EH (cell line): ENCODE measurements at regions not wholly inside any gene's neighbourhood (a gene's known extent, or its start where the extent isn't known, plus 50 kb on each side); places are given as distances from the start of the nearest gene placed in this dataset.

Experiments
- DNase-seq: peaks from one replicate; pipeline ENCODE4 v3.0.0-alpha.2; 2015; ENCODE audit warnings: low read depth

DNA sequence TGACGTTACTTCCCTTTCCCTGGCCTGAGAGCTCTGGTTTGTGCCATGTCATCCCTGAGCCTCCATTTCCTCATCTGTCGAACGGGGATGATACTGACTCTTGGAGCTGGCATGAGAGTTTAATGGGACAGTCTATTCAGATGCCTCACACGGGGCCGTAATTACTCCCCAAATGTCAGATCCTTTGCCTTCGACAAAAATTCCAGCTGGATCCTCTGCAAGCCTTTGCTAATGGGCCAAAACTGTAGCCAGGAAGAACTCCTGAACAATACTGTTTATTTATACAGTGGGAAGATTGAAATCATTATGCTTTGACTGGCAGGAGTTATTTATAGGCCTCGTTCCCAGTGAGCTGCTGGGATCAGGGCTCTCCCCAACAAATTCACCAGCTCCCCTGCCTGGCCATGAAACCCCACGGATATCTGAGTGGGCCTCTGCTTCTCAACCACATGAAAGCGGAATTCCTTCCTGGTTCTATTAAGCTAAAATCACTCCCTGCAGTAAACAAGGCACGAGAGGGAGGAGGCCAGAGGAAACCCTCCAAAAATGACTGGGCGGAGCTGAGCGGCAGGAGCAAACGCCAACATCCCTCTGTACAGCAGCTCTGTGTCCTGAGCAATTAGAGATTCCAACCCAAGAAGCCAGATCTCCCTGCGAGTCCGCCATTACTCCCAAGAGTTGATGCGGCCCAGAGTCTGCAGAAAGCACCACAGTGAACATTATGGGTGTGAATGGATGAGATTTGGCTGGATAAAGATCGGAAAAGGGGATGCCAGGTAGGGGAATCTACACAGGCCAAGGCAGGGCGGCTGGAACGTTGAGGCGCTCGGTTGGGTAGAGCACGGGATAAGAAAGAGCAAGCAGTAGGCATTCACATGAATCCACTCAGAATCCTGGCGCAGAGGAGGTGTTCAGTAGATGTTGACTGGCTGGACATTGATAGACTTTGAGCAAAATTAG lies 326.1 kb downstream of the BCL11B start:
- DNase-seq: no peak

DNA sequence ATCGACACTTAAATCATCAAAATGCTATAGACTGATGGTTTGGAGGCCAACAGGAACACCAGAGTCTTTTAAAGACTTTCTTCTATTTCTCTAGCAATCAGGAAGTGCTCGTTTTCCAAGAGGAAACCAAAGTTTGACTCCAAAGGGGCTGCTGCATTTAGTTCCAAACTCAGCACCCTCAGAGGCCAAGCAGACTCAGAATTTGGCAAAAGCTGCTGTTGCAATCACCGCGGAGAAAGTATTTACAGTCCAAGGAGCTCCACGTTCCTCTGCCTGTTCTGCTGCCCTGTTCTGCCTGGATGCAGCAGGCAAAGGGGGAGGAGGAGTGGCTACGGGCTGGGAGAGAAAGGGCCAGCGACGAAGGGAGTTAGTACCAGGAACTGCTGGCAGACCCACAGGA lies 325.1 kb downstream of the BCL11B start:
- DNase-seq: no peak

DNA sequence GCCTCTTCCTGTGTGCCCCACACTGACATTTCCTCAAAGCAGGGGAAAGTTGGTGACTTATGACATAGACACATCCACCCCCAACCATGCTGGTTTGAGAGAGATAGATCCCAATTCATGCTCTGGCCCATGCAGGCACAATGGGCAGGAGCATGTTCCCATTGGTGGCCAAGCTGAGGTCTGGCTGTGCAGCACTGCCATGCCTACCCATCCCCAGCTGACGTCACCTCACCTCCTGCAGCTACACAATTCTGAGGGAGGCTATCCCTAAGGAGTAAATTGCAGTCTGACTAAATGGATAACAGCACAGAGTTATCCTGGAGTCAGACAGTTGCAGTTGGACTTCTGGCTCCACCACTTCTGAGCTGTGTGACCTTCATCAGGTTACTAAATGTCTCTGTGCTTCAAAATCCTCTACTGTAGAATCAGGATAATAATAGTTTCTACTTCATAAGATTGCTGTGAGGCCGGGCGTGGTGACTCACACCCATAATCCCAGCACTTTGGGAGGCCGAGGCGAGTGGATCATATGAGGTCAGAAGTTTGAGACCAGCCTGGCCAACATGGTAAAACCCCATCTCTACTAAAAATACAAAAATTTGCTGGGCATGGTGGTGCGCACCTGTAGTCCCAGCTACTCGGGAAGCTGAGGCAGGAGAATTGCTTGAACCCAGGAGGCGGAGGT lies 323.9 kb downstream of the BCL11B start:
- DNase-seq: no peak

DNA sequence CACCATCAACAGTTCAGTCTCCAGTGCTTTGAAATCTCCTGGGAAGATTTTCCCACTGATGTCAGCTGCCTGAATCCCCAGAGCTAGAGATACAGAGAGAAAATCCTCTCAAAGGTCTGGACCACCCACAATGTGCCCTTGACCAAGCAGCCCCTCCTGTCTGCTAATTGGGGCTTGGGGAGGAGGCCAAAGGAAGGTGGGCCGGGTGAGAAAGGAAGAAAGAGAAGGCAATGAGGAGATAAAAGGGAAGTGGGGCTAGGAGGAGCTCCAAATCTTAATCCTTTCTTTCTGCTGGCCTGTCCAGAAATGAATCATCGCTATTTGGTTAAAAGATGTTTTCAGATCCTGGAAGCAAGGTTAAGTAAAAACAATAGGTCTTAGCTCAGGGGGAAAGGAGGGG lies 322.9 kb downstream of the BCL11B start:
- no peak for DNase-seq

DNA sequence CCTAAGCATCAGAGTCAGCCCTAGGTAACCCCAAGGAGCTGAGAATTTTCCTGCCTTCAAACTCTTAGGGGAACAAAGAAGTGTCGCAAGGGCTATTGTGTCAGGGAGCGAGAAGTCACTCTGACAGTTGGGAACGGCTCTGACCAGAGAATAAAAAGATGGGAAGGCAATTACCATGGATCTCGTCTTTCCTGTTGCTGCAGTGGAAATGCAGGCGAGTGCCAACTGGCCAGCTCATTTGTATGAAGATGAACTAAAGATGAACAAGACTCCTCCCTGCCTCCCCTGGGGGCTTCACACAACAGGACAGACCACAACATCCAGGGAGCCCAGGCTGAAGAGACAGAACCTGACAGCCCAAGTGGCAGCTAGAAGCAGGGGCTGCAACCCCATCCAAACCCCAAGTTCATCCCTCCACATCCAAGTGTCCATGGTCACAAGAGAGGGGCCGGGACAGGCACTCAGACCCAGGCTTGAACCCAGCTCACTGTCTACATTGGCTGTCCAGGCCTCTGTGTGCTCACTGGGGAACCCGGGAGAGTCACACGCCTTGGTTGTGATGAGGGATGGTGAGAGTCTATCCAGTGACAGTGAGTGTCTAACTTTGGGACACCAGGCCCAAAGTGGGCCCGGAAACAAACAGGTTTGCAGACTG lies 322.4 kb downstream of the BCL11B start:
- DNase-seq: no peak

DNA sequence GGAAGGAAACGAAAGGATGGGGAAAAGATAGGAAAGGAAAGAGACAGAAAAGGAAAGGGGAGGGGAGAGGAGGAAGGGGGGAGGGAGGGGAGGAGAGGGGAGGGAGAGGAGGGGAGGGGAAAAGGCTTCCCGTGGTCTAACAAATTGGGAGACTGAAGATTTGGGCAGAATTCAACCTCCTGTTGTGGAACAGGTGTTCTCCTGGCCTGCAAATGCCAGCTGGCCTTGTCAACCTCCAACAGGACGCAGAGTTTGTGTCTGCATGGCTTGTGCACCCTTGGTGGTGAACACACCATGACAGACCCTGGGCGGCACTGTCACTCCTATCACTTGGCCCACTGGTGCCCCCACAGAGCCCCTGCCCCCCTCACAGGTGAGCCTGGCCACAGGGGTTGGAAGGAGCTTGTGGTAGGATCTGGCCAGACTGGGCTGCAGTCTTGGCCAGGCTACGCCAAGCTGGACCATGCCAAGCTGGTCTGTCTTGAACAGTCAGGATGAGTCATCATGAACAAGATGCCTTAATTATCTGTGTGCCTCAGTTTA lies 321.6 kb downstream of the BCL11B start:
- DNase-seq: no peak

DNA sequence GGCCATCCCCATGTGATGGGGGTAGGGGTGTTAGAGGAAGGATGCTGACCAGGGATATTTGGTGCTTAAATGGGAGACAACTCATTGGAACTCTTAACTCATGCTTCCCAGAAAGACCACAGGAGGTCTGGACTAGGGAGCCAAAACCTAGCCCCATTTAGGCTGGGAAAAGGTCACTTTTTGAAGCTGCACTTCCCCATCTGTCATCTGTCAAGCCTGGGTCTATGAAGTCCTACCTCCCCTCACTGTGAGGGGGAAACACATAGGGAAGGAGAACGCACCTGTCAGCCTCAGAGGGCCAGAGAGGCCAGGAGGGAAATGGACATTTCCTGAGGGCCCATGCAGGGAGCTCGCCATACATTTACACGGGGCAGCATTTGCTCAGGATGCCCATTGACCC lies 321.0 kb downstream of the BCL11B start:
- DNase-seq: no peak

DNA sequence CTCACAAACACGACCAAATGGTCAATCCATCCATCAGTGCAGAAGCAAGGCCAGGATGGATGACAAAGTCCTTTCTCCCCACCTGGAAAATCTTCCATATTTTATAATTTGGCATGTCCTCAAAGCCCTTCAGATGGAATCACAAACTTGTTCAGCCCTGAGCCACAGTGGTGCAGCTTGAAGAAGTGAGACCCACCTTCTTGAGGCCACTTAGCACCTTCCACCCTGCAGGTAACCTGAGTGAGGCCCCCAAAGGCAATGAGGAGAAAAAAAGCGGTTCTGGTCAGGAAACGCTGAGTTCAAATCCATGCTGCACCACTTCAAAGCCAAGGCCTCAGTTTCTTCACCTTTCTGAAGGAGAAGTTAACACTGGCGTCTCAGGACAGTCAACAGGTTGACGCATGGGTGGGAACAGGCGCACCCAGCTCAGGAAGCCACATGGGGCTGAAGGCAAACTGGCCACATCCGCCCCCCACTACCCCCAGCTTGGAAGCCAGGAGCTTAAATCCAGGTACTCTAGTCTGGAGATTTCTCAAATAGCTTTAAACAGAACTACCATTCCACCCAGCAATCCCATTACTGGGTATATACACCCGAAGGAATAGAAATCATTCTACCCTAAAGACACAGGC lies 320.4 kb downstream of the BCL11B start:
- no peak for DNase-seq

DNA sequence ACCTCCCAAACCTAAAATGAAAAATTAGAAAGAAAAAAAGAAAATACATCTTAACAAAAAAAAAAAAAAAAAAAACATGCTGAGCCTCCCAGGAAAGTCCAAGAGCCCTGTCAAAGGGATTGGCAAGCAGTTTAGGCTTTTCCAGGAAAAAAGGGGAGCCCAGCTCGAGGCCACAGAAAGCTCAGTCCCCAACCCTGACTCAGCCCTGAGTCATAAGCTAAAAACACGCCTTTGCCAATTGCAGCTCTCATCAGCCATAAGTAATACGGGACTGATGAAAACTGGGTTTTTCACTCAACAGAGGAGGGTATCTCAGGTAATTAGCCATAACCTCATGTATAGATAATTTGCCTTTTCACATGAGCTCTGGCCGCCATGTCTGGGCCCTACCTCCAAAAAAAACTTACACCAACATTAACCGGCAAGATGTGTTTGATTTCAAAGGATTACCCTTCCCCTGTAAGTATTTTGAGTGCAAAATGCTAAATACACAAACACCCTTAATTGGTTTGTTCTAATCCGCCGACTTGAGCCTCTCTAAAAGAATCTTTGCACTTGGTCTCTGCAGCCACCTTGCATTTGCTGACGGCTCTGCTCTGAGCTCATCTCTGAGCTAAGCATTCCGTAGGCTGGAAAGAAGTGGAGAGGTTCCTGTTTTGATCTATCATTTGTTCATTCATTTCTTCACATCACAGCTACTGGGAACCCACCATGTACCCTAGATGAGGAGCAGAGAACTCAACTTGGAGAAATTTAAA lies 319.2 kb downstream of the BCL11B start:
- peak; percentile 14 for DNase-seq

DNA sequence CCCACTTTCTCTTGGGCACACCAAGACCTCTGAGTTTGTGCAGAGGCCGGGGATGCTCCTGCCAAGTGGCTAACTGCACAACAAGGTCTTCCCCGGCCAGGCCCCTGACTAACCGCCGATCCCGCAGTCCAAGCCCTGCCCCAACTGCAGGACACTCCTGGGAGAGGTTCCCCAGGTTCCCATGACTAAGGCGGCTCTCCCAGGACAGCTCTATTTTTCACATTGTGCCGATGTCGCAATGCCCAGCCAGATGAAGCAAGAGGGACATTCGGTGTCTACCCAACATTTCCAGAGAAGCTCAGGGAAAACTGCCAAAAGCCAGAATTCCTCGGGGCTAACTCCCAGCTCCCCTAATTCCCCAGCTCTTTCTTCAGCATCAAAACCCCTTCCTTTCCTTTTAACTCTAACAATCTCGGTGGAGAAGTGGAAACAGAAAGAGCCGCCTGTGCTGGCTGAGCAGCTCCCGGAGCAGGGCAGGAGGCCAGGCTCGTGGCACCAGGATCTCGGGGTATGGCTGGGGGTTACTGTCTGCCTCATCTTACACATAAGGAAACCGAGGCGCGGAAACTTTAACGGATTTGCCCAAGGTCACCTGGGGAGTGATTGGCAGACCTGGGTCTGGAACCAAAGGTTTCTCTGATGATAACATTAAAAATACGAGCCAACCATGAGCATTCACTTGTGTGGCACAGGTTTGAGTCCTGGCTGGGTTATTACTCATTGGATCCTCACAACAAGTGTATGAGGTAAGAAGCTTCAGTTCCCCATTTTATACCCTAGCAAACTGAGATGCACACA lies 318.2 kb downstream of the BCL11B start:
- DNase-seq: no peak

DNA sequence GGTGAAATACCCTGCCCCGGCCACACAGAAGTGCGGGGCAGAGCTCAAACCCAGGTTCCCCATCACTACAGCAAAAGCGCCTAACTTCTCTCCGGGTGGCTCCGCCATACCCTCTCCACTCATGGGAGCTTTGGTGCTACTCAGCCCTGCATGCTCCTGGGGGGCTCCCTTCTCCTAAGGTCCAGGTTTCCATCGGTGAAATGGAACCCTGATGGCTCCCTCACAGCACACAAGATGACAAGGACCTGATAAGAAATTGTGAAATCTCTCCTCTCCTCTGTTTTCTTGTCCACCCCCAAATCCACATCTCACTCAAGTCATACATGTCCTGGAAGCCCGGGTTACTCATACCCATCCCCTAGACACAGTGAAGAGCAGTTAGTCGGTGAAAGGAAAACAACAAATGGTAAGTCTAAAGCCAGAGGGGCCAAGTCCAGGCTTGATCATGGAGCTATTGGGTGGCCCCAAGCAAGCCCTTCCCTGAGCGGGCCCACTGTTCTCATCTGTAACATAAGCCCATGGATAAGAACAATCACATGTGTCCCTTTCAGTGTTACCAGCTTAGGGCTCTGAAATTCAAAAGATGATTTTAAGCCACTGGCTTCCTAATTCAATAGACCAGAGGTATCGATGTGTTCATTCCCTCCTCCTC lies 317.5 kb downstream of the BCL11B start:
- no peak for DNase-seq

DNA sequence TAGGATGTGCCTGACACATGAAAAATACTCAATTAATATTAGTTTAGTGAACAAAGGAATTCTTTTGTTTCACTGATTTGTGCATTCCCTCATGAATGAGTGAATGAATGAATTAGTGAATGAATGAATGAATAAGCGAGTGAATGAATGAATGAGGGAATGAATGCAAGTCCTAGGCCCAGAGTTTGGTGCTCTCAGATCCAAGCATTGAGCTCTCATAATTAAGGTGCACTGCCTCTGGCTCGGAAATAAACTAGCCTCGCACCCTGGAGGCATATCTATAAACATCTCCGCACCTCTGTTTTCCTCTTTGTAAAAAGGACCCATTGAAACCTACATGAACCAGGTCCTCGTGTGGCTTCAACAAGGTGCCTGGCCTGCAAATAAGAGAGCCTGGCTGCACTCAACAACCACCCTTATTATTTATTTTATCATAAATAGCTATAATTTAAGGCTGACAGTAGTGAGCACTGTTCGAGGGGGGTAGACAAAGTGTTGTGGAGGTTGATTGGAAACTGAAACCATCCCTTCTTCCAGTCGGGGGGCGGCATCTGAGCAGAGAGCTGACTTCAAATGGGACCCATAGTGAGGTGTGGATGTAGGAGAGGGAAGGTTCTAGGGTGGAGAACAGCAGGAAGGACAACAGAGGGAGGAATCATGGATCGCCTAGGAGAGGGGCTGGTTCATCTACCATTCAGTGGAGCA lies 316.8 kb downstream of the BCL11B start:
- no peak for DNase-seq

DNA sequence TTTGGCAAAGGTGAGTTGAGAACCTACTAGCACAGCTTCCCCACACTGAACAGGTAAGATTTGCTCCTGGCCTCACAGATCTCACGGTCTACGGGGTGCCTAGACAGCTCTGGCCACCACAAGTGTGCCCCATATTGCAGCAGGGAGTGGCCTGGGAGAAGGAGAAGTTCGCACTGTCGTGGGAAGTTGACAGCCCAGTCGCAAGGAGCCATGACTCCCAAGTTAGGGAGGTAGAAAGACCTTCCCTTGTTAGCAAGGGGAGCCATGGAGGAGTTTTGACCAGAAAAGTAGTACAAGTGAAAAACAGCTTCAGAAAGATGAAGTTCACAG lies 316.3 kb downstream of the BCL11B start:
- no peak for DNase-seq

DNA sequence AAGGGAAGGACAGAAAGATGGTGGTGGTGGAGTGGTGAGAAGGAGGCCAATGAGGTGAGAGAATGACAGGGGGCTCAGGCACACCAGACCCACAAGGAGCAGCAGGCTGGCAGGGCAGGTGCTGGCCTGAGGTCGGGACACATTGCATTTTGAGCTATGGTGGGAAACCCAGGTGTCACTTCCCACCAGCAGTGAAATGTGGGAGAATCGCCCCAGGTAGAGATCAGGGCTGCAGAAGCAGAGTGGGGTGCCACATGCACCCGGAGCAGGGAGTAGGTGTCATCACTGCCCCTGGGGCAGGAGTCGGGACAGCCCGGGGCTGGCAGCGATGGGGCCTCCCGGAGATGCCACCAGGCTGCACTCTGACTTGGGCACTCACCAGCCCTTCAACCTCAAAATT lies 315.8 kb downstream of the BCL11B start:
- no peak for DNase-seq

DNA sequence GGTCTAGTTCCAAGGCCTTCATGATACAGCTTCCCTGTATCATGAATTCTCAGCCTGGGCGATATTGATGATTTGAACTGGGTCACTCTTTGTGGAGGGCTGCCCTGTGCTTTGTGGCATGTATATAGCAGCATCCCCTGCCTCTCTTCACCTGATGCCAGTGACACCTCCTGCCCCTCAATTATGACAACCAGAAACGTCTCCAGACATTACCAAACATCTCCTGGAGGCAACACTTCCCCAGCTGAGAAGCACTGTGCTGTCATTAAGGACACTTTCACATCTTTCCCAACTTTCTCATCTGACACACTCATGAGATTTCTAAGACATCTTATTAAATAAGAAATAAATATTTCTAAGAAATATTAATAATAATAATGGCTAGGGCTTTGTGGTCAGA lies 315.3 kb downstream of the BCL11B start:
- DNase-seq: no peak

DNA sequence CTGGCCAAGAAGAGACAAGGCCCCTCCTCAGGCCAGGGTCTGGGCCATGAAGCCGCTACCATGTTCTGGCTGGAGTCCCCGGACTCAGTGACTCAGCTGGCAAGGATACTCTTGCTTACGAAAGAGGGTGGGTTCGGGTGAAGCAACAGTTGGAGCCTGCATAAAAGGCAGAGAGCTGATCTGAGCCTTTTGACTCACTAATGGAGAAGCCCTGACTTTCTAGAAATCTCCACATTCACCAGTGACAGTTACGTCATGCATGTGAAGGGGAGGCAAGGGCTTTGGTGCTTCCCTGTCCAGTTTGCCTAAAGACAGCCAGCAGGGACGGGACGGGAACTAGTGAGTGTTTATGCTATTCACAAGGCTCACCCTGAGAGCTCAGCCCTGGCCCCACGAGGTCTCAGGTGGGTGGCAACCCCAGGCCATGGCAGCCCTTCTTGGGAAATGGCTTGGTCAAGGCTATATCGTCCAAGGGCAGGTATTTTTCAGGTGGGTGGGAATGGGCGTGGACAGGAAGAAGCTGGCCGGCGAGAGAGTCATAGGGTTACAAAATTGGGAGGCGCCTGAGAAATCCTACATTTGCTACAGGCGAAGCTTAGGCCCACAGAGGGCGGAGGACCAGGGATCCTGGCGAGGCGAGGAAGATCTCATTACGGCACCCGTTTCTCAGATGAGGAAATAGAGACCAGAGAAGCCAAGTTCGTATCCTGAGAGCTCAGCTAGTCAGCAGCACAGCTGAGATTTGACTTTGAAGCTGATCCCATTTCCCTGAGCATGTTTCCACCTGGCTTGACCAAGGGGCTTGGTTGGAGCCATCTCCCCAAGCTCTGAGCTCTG lies 314.6 kb downstream of the BCL11B start:
- no peak for DNase-seq

DNA sequence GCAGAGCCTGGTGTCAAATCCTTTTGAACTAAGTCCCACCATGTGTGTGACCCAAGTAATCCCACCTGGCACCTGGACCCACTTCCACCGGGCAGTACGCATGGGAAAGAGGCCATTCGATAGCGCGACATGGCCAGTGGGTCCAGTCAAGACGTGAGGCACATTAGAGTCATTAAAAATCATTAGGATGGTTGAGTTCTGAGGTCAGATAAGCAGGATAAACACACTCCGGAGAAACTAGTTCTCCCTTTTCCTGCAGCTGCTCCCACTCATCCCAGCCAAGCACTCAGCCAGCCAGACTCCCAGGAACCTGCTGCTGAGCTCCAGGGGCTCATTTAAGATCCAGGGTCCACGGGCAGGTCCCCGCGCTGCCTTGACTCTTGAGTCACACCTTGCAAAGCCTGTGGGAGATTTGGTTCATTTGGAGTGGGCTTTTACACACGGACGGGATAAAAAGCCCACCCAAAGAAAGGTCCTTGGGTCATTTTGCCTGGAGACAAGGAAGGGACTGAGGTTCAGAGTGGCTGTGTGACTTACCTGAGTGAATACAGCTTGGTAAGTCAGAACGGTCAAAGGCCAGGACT lies 313.9 kb downstream of the BCL11B start:
- DNase-seq: no peak

DNA sequence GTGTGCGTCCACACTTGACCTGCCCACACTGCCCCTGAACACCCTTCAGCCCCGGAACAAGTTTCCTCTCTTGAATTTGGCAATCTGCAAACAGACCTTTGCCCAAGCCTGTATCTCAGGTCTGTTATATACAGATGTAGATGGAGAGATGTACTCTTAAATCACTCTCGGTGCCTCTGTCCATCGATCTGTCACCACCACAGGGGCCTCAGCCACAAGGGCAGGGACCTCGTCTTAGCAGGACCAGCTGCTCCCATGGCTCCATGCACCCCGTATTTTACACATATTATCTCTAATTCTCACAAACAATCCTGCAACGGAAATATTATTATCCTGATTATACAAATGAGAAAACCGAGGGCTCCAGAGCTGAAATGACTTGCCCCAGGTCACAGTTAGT lies 313.4 kb downstream of the BCL11B start:
- no peak for DNase-seq
